ENCODE measurements at regions not wholly inside any gene's neighbourhood (a gene's known extent, or its start where the extent isn't known, plus 50 kb on each side); places are given as distances from the start of the nearest gene placed in this dataset.

DNA sequence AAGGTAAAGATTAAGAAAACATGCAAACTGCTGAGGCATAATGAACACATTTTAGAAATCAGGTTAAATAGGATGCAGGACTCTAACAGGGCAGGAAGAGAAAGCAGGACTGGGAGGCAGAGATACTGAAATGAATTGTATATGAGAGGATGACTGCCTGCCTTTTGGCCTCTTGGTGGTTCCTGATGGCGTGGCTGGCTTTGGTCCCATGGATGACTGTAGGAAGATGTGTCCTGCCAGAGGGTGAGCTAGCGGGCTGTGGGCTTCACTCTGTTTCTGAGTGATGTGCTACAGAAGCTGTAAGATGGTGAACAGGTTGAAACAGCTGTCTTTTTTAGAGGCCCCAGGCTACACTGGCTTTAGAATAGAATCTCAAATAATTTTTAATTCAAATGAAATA lies 517.0 kb downstream of the SLC4A3 start:
- Histone ChIP-seq H3K4me2 (ENCODE audit: low read length) (no peak overlapping the region), H3K9me3 (ENCODE audit: low read length) (no peaks in the 10 kb centered on the region), H3K79me2 (replicated peaks; ENCODE audit: insufficient read depth, low read length) (no peaks in the 10 kb centered on the region), H3F3A (ENCODE audit: insufficient read depth, low read length, poor library complexity, severe bottlenecking) (no peaks in the 10 kb centered on the region), H3K36me3 (ENCODE audit: insufficient read depth, low read length) (no peaks in the 10 kb centered on the region), H2AFZ (ENCODE audit: low read depth, low read length) (no peak overlapping the region), H3K27me3 (ENCODE audit: insufficient read depth, low read depth, low read length) (no peaks in the 10 kb centered on the region), H3K9me2 (ENCODE audit: insufficient read depth, low read length) (no peaks in the 10 kb centered on the region), H3K27ac (ENCODE audit: low read length) (no peak overlapping the region), H3K9ac (ENCODE audit: low read length) (no peak overlapping the region), H4K20me1 (ENCODE audit: insufficient read depth) (no peaks in the 10 kb centered on the region), H3K4me3 (ENCODE audit: low read length) (no peak overlapping the region)
- no peak for TF ChIP-seq RAD21 (conservative IDR thresholded peaks at IDR 0.05)

DNA sequence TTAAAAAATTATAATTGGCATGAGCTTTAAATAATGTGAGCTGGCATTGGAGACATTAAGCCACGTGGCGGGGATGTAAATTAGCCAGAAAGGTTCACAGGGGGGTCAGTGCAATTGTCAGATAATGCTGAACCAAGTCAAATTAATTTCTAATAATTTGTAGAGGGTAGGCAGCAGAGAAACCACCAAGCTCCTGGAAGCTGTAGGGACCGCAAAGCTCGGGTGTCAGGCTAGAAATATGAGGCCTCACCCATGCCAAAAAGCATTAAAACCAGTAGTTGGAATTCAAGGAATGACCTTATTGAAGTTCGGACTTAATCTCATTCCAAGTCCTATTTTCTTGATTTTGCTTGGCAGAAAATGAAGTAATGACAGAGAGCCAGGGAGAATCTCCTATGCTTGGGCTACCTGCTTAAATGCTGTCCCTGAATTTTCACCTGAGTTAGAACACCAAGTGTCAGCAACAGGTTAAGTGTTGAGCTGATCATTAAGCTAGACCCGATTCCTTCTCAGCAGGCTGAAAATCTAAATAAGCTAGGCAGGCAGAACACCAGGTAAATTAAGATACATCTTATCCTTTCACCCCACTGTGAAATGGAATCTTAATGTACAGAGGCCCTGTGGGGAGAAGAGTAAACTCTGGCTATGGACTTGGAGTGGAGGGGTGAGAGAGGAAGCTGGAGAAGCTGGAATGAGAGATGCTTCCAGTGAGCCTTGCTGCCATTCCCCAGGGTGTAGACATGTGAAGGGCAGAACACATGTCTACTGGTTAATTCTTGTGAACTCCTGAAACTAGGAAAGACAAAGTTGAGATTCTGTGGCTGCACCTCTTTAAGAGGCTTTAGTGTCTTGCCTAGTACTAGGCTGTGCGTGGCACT lies 520.0 kb downstream of the SLC4A3 start:
- Histone ChIP-seq H3K4me3 (ENCODE audit: low read length) (no peak overlapping the region), H3K9ac (ENCODE audit: low read length) (no peak overlapping the region), H3K27me3 (ENCODE audit: insufficient read depth, low read depth, low read length) (no peaks in the 10 kb centered on the region), H2AFZ (ENCODE audit: low read depth, low read length) (no peak overlapping the region), H3K79me2 (replicated peaks; ENCODE audit: insufficient read depth, low read length) (no peaks in the 10 kb centered on the region), H3K9me3 (ENCODE audit: low read length) (no peaks in the 10 kb centered on the region), H3F3A (ENCODE audit: insufficient read depth, low read length, poor library complexity, severe bottlenecking) (no peaks in the 10 kb centered on the region), H3K9me2 (ENCODE audit: insufficient read depth, low read length) (no peaks in the 10 kb centered on the region), H3K36me3 (ENCODE audit: insufficient read depth, low read length) (no peaks in the 10 kb centered on the region), H3K27ac (ENCODE audit: low read length) (no peak overlapping the region), H3K4me2 (ENCODE audit: low read length) (no peak overlapping the region), H4K20me1 (ENCODE audit: insufficient read depth) (no peaks in the 10 kb centered on the region)
- TF ChIP-seq, protein P1, sequence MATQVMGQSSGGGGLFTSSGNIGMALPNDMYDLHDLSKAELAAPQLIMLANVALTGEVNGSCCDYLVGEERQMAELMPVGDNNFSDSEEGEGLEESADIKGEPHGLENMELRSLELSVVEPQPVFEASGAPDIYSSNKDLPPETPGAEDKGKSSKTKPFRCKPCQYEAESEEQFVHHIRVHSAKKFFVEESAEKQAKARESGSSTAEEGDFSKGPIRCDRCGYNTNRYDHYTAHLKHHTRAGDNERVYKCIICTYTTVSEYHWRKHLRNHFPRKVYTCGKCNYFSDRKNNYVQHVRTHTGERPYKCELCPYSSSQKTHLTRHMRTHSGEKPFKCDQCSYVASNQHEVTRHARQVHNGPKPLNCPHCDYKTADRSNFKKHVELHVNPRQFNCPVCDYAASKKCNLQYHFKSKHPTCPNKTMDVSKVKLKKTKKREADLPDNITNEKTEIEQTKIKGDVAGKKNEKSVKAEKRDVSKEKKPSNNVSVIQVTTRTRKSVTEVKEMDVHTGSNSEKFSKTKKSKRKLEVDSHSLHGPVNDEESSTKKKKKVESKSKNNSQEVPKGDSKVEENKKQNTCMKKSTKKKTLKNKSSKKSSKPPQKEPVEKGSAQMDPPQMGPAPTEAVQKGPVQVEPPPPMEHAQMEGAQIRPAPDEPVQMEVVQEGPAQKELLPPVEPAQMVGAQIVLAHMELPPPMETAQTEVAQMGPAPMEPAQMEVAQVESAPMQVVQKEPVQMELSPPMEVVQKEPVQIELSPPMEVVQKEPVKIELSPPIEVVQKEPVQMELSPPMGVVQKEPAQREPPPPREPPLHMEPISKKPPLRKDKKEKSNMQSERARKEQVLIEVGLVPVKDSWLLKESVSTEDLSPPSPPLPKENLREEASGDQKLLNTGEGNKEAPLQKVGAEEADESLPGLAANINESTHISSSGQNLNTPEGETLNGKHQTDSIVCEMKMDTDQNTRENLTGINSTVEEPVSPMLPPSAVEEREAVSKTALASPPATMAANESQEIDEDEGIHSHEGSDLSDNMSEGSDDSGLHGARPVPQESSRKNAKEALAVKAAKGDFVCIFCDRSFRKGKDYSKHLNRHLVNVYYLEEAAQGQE (IDR thresholded peaks at IDR 0.05; ENCODE audit: borderline replicate concordance) = no peak
- TF ChIP-seq EP300 (conservative IDR thresholded peaks at IDR 0.05; ENCODE audit: poor library complexity, severe bottlenecking) = no peak
- TF ChIP-seq MXI1 (conservative IDR thresholded peaks at IDR 0.05; ENCODE audit: poor library complexity, severe bottlenecking) = no peak
- TF ChIP-seq RAD21 (conservative IDR thresholded peaks at IDR 0.05) = no peak
- no peak for TF ChIP-seq TAF1 (IDR thresholded peaks at IDR 0.05; ENCODE audit: low read depth)
- no peak for TF ChIP-seq SMC3 (conservative IDR thresholded peaks at IDR 0.05; ENCODE audit: poor library complexity)
- TF ChIP-seq CTCF (IDR thresholded peaks at IDR 0.05; ENCODE audit: poor library complexity, severe bottlenecking) = no peak
- no peak for TF ChIP-seq EZH2 (IDR thresholded peaks at IDR 0.05; ENCODE audit: borderline replicate concordance, insufficient read depth, low read length, poor library complexity, severe bottlenecking)
- no peak for TF ChIP-seq POLR2AphosphoS5 (IDR thresholded peaks at IDR 0.05)
